HG03060 (cell line): ENCODE measurements at regions not wholly inside any gene's neighbourhood (a gene's known extent, or its start where the extent isn't known, plus 50 kb on each side); places are given as distances from the start of the nearest gene placed in this dataset.

ENCODE experiments used
- ATAC-seq: cut with Tn5 transposase; IDR thresholded peaks from one replicate; pipeline ENCODE4 v1.9.1; 2021; ENCODE audit warnings: low read depth, moderate number of reproducible peaks; ENCODE audit not compliant: unreplicated experiment

DNA sequence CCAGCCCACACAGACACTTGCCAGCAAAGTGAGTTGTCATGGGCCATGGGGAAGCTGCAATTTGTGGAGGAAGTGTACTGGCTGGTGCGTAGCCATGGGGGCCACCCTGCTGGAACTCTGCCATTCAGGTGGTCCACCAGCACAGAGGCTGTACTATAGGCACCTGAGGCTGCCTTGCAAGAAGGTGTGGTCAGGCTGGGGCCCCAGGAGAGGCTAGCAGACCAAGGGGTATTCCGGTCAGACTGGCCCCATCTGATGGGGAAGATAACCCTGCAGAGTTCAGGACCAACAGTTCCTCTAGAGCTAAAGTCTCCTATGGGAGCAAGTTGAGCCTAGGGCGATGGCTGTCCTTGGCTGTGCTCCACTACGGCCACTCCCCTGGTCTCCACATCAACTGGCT is 136.1 kb downstream of the DCAF12L2 start:
- ATAC-seq, result no peak

DNA sequence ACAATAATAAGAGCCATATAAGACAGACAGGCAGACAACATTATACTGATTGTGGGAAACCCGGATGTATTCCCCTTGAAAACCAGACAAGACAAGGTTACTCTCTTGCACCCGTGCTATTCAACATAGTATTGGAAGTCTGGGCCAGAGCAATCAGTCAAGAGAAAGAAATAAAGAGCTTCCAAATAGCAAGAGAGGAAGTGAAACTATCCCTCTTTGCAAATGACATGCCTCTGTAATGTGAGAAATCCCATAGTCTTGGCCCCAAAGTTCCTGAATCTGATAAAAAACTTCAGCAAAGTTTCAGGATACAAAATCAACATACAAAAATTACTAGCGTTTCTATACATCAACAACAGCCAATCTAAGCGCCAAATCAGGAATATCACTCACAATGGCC is 102.1 kb downstream of the DCAF12L2 start:
- ATAC-seq, result no peak

DNA sequence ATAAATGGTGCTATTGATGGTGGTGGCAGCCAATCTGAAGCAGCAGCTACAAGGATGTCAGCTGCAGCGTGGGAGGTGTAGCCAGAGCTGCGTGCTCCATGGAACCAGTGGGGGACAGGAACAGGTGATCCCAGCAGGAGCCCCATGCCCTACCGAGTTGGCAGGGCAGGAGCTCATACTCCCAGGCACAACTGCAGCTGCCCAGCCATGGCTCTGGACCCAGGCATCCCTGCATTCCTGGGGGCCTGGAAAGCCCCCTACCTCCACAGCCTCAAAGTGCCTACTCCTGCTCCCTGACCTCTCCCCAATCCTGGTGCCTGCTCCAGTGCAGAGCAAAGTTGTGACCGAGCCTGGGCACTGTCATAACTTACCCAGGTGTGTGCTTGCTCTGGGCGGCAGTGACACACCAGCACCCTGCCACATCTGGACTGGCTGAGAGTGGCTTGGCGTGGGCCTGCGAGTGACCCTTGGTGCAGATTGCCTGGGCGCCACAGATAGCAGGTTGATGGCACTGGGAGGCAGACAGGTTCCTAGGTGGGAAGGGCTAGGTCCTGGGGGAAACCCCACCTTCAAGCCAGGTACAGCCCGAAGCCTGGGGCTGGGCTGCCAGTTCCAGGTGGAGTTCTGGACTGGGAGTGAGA is 101.1 kb downstream of the DCAF12L2 start:
- ATAC-seq, result no peak

DNA sequence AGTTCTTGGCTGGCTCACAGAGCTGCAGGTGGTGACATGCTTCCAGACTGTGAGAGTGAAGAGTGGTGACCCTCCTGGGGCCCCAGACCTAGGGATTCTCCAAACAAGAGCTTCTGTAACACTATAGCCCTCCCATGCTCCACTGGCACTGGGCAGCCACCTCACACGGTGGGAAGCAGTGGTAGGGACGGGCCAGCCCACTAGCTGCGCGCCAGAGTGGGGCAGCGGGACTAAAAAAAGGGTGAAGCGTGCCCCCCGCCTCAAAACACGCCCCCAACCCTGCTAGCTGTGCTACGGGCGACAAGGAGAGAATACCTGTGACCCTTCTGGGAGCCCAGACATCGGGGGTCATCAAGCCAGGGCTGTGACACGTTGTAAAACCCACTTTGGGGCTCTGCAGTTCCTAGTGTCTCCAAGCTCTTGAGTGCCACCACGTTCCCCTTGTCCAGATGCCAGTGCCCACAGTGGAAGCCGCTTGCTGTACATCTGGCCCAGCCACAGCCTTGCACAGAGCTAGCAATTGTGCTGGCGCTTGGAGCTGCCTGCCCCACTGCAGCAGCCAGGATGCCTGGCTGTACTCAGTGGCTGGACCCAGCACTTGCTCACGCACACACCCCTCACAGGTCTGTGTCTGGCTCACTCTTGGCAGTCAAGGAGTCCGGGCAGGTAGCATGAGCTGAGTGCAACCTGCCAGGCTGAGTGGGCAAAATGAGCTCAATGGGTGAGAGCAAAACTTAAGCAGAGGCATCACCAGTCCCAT is 100.0 kb downstream of the DCAF12L2 start:
- ATAC-seq, result no peak
